ENCODE measurements at regions not wholly inside any gene's neighbourhood (a gene's known extent, or its start where the extent isn't known, plus 50 kb on each side); places are given as distances from the start of the nearest gene placed in this dataset.

- POLR2A ChIA-PET: no interaction called here
- TF ChIP-seq CTCF (IDR thresholded peaks at IDR 0.05; ENCODE audit: control extremely low read depth, extremely low read depth, low read depth, missing control alignments): no peak
These were observed 556.2 kb downstream of the TLE4 start for GRCh38 chr9:80127920-80128319.

GRCh38 chr9:80125731-80126264, 554.0 kb downstream of the TLE4 start:
- POLR2A ChIA-PET: no interaction called here
- no peak for DNase-seq (ENCODE audit: extremely low spot score)
- no peak for TF ChIP-seq CTCF (IDR thresholded peaks at IDR 0.05; ENCODE audit: control extremely low read depth, extremely low read depth, low read depth, missing control alignments)
- CTCF ChIA-PET: no interaction called here

More at GRCh38 chr9:80127920-80128319, 556.2 kb downstream of the TLE4 start:
- no peak for DNase-seq (ENCODE audit: extremely low spot score)
- CTCF ChIA-PET: no interaction called here

GRCh38 chr9:80117031-80117430, 545.3 kb downstream of the TLE4 start:
- CTCF ChIA-PET: no interaction called here
- TF ChIP-seq CTCF (IDR thresholded peaks at IDR 0.05; ENCODE audit: control extremely low read depth, extremely low read depth, low read depth, missing control alignments): no peak
- POLR2A ChIA-PET: no interaction called here
- DNase-seq (ENCODE audit: extremely low spot score): no peak

- no peak for TF ChIP-seq CTCF (IDR thresholded peaks at IDR 0.05; ENCODE audit: control extremely low read depth, extremely low read depth, low read depth, missing control alignments)
- no peak for DNase-seq (ENCODE audit: extremely low spot score)
- ChIA-PET CTCF (interaction anchor here (1.0 to 1.2 kb wide), 2 partner anchors 10 to 13 kb away, joined by 3 read pairs; no protein-coding TSS in a partner anchor), POLR2A (no interaction called here)
These were observed 542.5 kb downstream of the TLE4 start for GRCh38 chr9:80114241-80114640.

GRCh38 chr9:80107931-80108660, 536.3 kb downstream of the TLE4 start:
- DNase-seq (ENCODE audit: extremely low spot score): no peak
- POLR2A ChIA-PET: no interaction called here
- no peak for TF ChIP-seq CTCF (IDR thresholded peaks at IDR 0.05; ENCODE audit: control extremely low read depth, extremely low read depth, low read depth, missing control alignments)
- CTCF ChIA-PET: no interaction called here

- POLR2A ChIA-PET: no interaction called here
- TF ChIP-seq CTCF (IDR thresholded peaks at IDR 0.05; ENCODE audit: control extremely low read depth, extremely low read depth, low read depth, missing control alignments): no peak
- CTCF ChIA-PET: interaction anchor here (1.3 kb wide), 1 partner anchor 15 kb away, joined by 4 read pairs; no protein-coding TSS in a partner anchor
- DNase-seq (ENCODE audit: extremely low spot score): no peak
These were observed 525.7 kb downstream of the TLE4 start for GRCh38 chr9:80097476-80097875.

Measured in GM10248 (cell line).